ENCODE measurements at regions not wholly inside any gene's neighbourhood (a gene's known extent, or its start where the extent isn't known, plus 50 kb on each side); places are given as distances from the start of the nearest gene placed in this dataset.
"Not testable (repeated sequence)": the region's sequence is repeated elsewhere in the genome, so short reads cannot be mapped to it uniquely, and the experiment has no call there.

DNA sequence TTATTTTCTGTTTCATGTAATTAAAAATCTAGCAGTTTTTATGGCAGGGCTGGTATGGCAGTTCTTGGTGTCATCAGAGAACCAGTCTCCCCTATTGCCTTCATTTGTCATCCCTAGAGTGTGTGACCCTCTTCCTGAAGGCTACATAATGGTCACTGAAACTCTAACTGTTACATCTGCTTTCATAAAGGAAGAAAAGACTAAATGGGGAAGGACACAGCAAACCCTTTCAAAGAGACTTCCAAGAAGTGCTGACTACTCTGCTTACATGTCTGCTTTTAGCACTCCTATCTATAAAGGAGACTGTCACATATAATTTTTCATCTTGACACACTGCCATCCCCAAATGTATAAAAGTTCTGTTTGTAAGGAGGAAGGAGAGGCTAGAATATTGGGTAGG lies 105.9 kb upstream of the DIAPH2 start:
- POLR2A ChIA-PET (ENCODE audit: low non-redundant PET), result no interaction called here

DNA sequence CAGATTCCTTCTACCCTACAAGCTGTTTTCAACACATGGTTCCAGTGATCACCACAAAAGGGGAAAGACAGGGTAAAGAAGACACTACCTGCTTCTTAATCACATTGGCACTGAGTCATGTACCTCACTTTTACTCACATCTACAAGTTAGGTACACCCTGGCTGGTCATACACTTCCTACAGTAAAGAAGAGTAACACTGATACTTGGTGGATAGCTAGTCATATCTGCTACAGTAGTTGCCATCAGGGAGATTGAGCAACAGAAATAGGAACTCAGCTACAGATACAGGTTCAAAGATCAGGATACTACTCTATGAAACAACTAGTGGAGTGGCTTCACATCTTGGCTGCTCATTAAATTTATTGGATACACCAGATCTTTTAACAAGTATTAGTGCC lies 105.4 kb upstream of the DIAPH2 start:
- no peak overlapping the region for H3K27ac ChIP-seq
- DNase-seq (ENCODE audit: low spot score), result no peak
- ChIA-PET CTCF (no interaction called here), POLR2A (ENCODE audit: low non-redundant PET) (no interaction called here)
- TF ChIP-seq, protein P1, sequence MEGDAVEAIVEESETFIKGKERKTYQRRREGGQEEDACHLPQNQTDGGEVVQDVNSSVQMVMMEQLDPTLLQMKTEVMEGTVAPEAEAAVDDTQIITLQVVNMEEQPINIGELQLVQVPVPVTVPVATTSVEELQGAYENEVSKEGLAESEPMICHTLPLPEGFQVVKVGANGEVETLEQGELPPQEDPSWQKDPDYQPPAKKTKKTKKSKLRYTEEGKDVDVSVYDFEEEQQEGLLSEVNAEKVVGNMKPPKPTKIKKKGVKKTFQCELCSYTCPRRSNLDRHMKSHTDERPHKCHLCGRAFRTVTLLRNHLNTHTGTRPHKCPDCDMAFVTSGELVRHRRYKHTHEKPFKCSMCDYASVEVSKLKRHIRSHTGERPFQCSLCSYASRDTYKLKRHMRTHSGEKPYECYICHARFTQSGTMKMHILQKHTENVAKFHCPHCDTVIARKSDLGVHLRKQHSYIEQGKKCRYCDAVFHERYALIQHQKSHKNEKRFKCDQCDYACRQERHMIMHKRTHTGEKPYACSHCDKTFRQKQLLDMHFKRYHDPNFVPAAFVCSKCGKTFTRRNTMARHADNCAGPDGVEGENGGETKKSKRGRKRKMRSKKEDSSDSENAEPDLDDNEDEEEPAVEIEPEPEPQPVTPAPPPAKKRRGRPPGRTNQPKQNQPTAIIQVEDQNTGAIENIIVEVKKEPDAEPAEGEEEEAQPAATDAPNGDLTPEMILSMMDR (conservative IDR thresholded peaks at IDR 0.05; ENCODE audit: low read depth), result no peak

More for the DNA sequence above, 105.9 kb upstream of the DIAPH2 start:
- TF ChIP-seq, protein P1 (conservative IDR thresholded peaks at IDR 0.05; ENCODE audit: low read depth), result no peak
- H3K27ac ChIP-seq, result no peak overlapping the region
- CTCF ChIA-PET, result no interaction called here
- DNase-seq (ENCODE audit: low spot score), result no peak

DNA sequence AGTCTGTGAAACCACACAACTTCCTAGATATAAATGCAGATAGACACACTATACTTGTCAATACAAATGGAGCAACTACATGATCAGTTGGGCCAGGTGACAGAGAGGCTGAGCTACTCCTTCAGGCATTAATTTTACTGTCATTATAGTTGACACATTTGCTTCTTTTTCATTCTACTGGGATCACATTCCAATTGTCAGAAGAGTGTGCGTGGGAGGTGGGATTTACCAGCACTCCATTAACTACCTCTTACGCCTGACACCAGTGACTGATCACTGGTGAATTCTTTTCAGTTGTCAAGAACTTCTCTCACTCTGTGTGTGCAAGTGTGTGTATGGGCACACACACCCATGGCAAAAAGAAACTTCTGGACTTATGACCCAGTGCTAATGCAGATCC lies 94.2 kb upstream of the DIAPH2 start:
- no peak for DNase-seq (ENCODE audit: low spot score)
- H3K27ac ChIP-seq, result no peak overlapping the region
- TF ChIP-seq, protein P1 (conservative IDR thresholded peaks at IDR 0.05; ENCODE audit: low read depth), result no peak
- ChIA-PET CTCF (interaction anchor here (0.6 kb wide), 2 partner anchors 16 to 1754 kb away, joined by 3 read pairs; no protein-coding TSS in a partner anchor), POLR2A (ENCODE audit: low non-redundant PET) (no interaction called here)

DNA sequence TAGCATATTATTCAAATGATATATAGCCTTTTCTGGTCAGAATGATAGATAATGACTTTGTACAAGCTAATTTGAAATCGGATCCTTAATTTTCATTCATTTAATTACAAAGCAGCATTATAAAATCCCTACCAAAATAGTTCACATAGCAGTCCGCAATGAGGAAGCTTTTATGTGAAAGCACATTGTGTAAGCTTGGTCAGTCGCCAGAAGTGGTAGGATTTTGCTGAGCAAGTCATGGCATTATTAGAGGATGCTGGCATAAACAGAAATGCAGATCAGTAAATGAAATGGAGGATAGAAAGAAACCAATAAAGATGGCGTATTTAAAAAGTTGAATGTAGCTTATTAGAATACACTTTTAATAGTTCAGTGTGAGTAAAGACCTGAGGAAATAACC lies 93.2 kb upstream of the DIAPH2 start:
- no peak for DNase-seq (ENCODE audit: low spot score)
- TF ChIP-seq, protein P1 (conservative IDR thresholded peaks at IDR 0.05; ENCODE audit: low read depth), result no peak
- CTCF ChIA-PET, result interaction anchor here (0.6 kb wide), 1 partner anchor 26 kb away, joined by 3 read pairs; no protein-coding TSS in a partner anchor
- POLR2A ChIA-PET (ENCODE audit: low non-redundant PET), result no interaction called here
- no peak overlapping the region for H3K27ac ChIP-seq

DNA sequence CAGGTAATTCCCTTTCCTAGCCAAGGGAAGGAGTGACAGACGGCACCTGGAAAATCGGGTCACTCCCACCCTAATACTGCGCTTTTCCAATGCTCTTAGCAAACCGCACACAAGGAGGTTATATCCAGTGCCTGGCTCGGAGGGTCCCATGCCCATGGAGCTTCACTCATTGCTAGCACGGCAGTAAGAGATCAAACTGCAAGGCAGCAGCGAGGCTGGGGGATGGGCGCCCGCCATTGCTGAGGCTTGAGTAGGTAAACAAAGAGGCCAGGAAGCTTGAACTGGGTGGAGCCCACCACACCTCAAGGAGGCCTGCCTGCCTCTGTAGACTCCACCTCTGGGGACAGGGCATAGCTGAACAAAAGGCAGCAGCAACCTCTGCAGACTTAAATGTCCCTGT lies 86.8 kb upstream of the DIAPH2 start:
- H3K27ac ChIP-seq; DNase-seq (ENCODE audit: low spot score); CTCF ChIA-PET; POLR2A ChIA-PET (ENCODE audit: low non-redundant PET): not testable (repeated sequence)

DNA sequence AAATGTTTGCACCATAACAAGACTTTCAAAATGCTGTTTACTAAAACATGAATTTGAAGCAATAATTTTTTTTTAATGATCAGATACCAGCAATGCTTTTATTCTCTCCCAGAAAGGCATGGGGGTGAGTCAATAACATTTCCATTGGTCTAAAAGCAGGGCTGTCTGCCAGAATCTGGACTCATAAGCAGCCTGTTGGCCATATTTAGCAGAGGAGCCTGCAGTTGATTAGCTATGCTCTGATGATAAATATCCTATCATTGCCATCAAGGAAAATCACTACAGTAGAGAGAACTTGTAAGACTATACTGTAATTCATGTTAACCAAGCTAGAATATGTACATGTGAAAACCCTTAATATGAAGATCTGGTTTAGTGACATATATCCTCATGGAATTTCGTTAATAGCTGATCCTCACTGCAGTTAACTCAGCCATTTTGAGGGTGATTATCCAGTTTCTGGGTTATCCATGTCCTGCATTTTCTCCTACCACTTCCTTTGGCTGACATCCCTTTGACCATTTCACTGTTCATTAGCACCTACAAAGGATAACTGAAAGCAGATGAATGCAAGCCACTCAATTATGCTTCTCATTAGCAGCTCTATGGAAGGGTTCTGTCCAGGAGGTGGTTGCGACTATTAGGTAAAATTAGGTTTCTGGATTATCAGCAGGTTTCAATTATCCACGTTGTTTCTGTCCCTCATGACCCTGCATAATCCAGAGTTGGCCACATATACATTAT lies 72.9 kb upstream of the DIAPH2 start:
- DNase-seq (ENCODE audit: low spot score), result no peak
- TF ChIP-seq, protein P1 (conservative IDR thresholded peaks at IDR 0.05; ENCODE audit: low read depth), result no peak
- POLR2A ChIA-PET (ENCODE audit: low non-redundant PET), result no interaction called here
- H3K27ac ChIP-seq, result no peak overlapping the region
- CTCF ChIA-PET, result no interaction called here

DNA sequence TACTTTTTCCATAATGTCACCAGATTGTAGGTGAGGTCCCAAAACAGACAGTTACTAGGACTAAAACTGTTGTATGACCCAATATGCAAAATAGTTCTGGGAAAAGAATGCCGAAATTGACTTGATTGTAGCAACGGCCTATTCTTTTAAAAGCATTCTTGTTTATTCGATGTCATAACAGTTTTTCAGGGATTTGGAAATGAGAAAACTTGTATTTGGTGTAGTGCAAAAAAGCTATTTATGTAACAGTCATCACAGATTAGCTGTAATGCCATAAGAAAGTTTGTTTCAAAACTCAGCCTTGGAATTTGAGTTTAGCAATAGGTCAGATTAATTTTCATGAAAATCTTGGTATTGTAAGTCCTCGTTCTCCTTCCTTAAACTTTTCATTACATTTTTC lies 69.2 kb upstream of the DIAPH2 start:
- no peak overlapping the region for H3K27ac ChIP-seq
- no peak for DNase-seq (ENCODE audit: low spot score)
- ChIA-PET CTCF (no interaction called here), POLR2A (ENCODE audit: low non-redundant PET) (no interaction called here)
- TF ChIP-seq, protein P1 (conservative IDR thresholded peaks at IDR 0.05; ENCODE audit: low read depth), result no peak
